ENCODE measurements at regions not wholly inside any gene's neighbourhood (a gene's known extent, or its start where the extent isn't known, plus 50 kb on each side); places are given as distances from the start of the nearest gene placed in this dataset.
"Not testable (repeated sequence)": the region's sequence is repeated elsewhere in the genome, so short reads cannot be mapped to it uniquely, and the experiment has no call there.

DNA sequence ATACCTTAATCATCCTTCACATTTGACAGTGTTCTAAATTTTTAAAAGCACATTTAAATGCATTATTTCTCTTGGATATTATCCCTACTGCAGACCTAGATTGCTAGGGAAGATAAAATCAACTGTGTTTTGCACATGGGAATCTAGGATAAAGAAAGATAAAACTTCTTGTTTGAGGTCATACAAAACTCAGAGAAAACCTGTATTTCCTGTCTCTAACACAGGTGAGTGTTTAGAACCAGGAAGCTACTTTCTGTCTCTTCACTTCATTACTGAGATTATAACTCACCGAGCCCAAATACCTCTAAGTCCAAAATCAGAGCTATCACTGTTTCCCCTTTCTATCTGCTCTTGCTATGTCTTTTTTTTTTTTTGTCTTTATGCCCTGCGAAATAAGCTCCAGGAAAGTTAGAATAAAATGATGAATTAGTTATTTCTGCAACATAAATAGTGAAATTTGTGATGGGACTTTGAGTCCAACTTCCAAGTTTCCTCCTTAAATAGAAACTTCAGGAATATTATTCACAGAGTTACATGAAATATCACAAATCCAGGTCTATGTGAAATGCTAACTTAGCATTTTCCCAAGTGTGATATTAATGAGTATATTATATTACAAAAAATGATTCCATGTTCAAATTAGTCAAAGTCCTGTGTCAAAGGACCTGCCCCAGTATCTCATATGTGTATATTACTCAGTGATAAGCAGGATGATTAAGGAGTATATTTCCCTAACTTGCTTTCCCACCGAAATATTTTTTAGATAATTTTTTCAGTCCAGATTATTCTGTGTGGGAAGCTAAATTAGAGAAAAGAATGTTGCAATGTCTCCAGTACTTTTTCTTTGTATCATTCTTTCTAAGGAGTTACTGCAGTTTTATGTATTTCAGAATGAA is 226.4 kb downstream of the PLA2G4A start:
- Histone ChIP-seq H3K9me3 (ENCODE audit: control insufficient read depth in 2 of 2, insufficient read depth in 1 of 2, low read depth in 1 of 2, low read length in 1 of 2) (no peaks in the 10 kb centered on the region), H3K4me1 (ENCODE audit: control insufficient read depth in 2 of 2, insufficient read depth in 2 of 2, low read length in 1 of 2) (no peaks in the 10 kb centered on the region), H3K4me3 (ENCODE audit: low read depth in 1 of 2, low read length in 2 of 2) (no peak overlapping the region), H3K27me3 (ENCODE audit: control insufficient read depth in 1 of 2, insufficient read depth in 2 of 2, low read length in 2 of 2) (no peaks in the 10 kb centered on the region), H3K27ac (ENCODE audit: low read depth in 2 of 2, low read length in 1 of 2) (no peak overlapping the region), H3K36me3 (ENCODE audit: control insufficient read depth in 2 of 2, insufficient read depth in 2 of 2, low read length in 1 of 2) (no peaks in the 10 kb centered on the region)
- WGBS, 2 donors, result 56 to 62% methylated on average over 3 of the region's 3 CpGs

GRCh38 chr1:187063271-187063670 is 234.5 kb downstream of the PLA2G4A start:
- Histone ChIP-seq H3K4me3 (ENCODE audit: low read depth in 1 of 2, low read length in 2 of 2) (no peak overlapping the region), H3K36me3 (ENCODE audit: control insufficient read depth in 2 of 2, insufficient read depth in 2 of 2, low read length in 1 of 2) (no peaks in the 10 kb centered on the region), H3K27me3 (ENCODE audit: control insufficient read depth in 1 of 2, insufficient read depth in 2 of 2, low read length in 2 of 2) (no peaks in the 10 kb centered on the region), H3K9me3 (ENCODE audit: control insufficient read depth in 2 of 2, insufficient read depth in 1 of 2, low read depth in 1 of 2, low read length in 1 of 2) (no peaks in the 10 kb centered on the region), H3K27ac (ENCODE audit: low read depth in 2 of 2, low read length in 1 of 2) (no peak overlapping the region), H3K4me1 (ENCODE audit: control insufficient read depth in 2 of 2, insufficient read depth in 2 of 2, low read length in 1 of 2) (no peaks in the 10 kb centered on the region)
- 72 to 76% methylated on average over 2 of the region's 2 CpGs for WGBS, 2 donors

- H3K9me3 ChIP-seq (ENCODE audit: control insufficient read depth in 2 of 2, insufficient read depth in 1 of 2, low read depth in 1 of 2, low read length in 1 of 2), result no peaks in the 10 kb centered on the region
- no peak overlapping the region for H3K27ac ChIP-seq (ENCODE audit: low read depth in 2 of 2, low read length in 1 of 2)
- no peaks in the 10 kb centered on the region for H3K36me3 ChIP-seq (ENCODE audit: control insufficient read depth in 2 of 2, insufficient read depth in 2 of 2, low read length in 1 of 2)
- WGBS, 2 donors, result 71 to 86% methylated on average over 1 of the region's 1 CpG
- H3K4me3 ChIP-seq (ENCODE audit: low read depth in 1 of 2, low read length in 2 of 2), result no peak overlapping the region
- H3K27me3 ChIP-seq (ENCODE audit: control insufficient read depth in 1 of 2, insufficient read depth in 2 of 2, low read length in 2 of 2), result no peaks in the 10 kb centered on the region
- H3K4me1 ChIP-seq (ENCODE audit: control insufficient read depth in 2 of 2, insufficient read depth in 2 of 2, low read length in 1 of 2), result no peaks in the 10 kb centered on the region
These were observed 238.4 kb downstream of the PLA2G4A start for GRCh38 chr1:187067160-187067559.

- H3K36me3 ChIP-seq (ENCODE audit: control insufficient read depth in 2 of 2, insufficient read depth in 2 of 2, low read length in 1 of 2), result no peaks in the 10 kb centered on the region
- no peaks in the 10 kb centered on the region for H3K4me1 ChIP-seq (ENCODE audit: control insufficient read depth in 2 of 2, insufficient read depth in 2 of 2, low read length in 1 of 2)
- no peak overlapping the region for H3K4me3 ChIP-seq (ENCODE audit: low read depth in 1 of 2, low read length in 2 of 2)
- no peaks in the 10 kb centered on the region for H3K27me3 ChIP-seq (ENCODE audit: control insufficient read depth in 1 of 2, insufficient read depth in 2 of 2, low read length in 2 of 2)
- no peaks in the 10 kb centered on the region for H3K9me3 ChIP-seq (ENCODE audit: control insufficient read depth in 2 of 2, insufficient read depth in 1 of 2, low read depth in 1 of 2, low read length in 1 of 2)
- H3K27ac ChIP-seq (ENCODE audit: low read depth in 2 of 2, low read length in 1 of 2), result no peak overlapping the region
- WGBS, 2 donors, result 53 to 54% methylated on average over 3 of the region's 3 CpGs
These were observed 241.3 kb downstream of the PLA2G4A start for GRCh38 chr1:187070076-187070475.

GRCh38 chr1:187072262-187073034 is 243.7 kb downstream of the PLA2G4A start:
- 88 to 91% methylated on average over 29 of the region's 29 CpGs for WGBS, 2 donors
- not testable (repeated sequence) for H3K4me3 ChIP-seq (ENCODE audit: low read depth in 1 of 2, low read length in 2 of 2); H3K4me1 ChIP-seq (ENCODE audit: control insufficient read depth in 2 of 2, insufficient read depth in 2 of 2, low read length in 1 of 2); H3K9me3 ChIP-seq (ENCODE audit: control insufficient read depth in 2 of 2, insufficient read depth in 1 of 2, low read depth in 1 of 2, low read length in 1 of 2); H3K36me3 ChIP-seq (ENCODE audit: control insufficient read depth in 2 of 2, insufficient read depth in 2 of 2, low read length in 1 of 2); H3K27ac ChIP-seq (ENCODE audit: low read depth in 2 of 2, low read length in 1 of 2); H3K27me3 ChIP-seq (ENCODE audit: control insufficient read depth in 1 of 2, insufficient read depth in 2 of 2, low read length in 2 of 2)

- not testable (repeated sequence) for H3K27me3 ChIP-seq (ENCODE audit: control insufficient read depth in 1 of 2, insufficient read depth in 2 of 2, low read length in 2 of 2); H3K9me3 ChIP-seq (ENCODE audit: control insufficient read depth in 2 of 2, insufficient read depth in 1 of 2, low read depth in 1 of 2, low read length in 1 of 2); H3K36me3 ChIP-seq (ENCODE audit: control insufficient read depth in 2 of 2, insufficient read depth in 2 of 2, low read length in 1 of 2); H3K27ac ChIP-seq (ENCODE audit: low read depth in 2 of 2, low read length in 1 of 2); H3K4me1 ChIP-seq (ENCODE audit: control insufficient read depth in 2 of 2, insufficient read depth in 2 of 2, low read length in 1 of 2); H3K4me3 ChIP-seq (ENCODE audit: low read depth in 1 of 2, low read length in 2 of 2)
- 90 to 94% methylated on average over 11 to 13 of the region's 13 CpGs for WGBS, 2 donors
These were observed 244.3 kb downstream of the PLA2G4A start for GRCh38 chr1:187073035-187073560.

GRCh38 chr1:187073634-187074245 is 245.0 kb downstream of the PLA2G4A start:
- H3K27ac ChIP-seq (ENCODE audit: low read depth in 2 of 2, low read length in 1 of 2); H3K4me1 ChIP-seq (ENCODE audit: control insufficient read depth in 2 of 2, insufficient read depth in 2 of 2, low read length in 1 of 2); H3K9me3 ChIP-seq (ENCODE audit: control insufficient read depth in 2 of 2, insufficient read depth in 1 of 2, low read depth in 1 of 2, low read length in 1 of 2); H3K36me3 ChIP-seq (ENCODE audit: control insufficient read depth in 2 of 2, insufficient read depth in 2 of 2, low read length in 1 of 2); H3K4me3 ChIP-seq (ENCODE audit: low read depth in 1 of 2, low read length in 2 of 2); H3K27me3 ChIP-seq (ENCODE audit: control insufficient read depth in 1 of 2, insufficient read depth in 2 of 2, low read length in 2 of 2): not testable (repeated sequence)
- 95 to 97% methylated on average over 33 to 35 of the region's 35 CpGs for WGBS, 2 donors

DNA sequence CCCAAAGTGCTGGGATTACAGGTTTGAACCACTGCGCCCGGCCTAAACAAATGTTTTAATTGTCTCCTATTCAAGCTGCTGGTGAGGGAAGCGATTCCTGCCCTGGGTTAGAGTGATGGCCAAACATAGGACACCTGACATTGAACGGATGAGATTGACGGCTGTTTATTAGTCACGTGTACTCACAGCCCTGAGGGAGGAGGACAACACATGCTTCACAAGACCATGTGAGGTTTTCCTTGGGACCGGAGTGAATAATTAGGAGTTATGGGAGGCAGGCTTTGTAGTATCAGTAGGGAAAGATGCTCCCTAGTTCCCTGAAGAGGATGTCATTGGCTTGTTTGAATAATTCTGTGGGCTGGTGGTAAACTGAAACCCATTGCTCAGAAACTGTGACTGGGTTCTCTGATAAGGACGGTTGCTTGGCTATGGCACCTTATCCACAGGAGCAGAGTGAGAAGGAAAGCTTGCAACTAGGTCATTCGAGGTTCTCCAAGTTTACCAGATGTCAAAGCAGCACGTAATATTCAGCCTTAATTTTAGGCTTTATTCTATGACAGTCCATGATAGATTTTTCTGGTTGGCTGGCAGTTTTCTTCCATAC is 245.8 kb downstream of the PLA2G4A start:
- no peak overlapping the region for H3K27ac ChIP-seq (ENCODE audit: low read depth in 2 of 2, low read length in 1 of 2)
- H3K36me3 ChIP-seq (ENCODE audit: control insufficient read depth in 2 of 2, insufficient read depth in 2 of 2, low read length in 1 of 2), result no peaks in the 10 kb centered on the region
- H3K4me3 ChIP-seq (ENCODE audit: low read depth in 1 of 2, low read length in 2 of 2), result no peak overlapping the region
- no peaks in the 10 kb centered on the region for H3K27me3 ChIP-seq (ENCODE audit: control insufficient read depth in 1 of 2, insufficient read depth in 2 of 2, low read length in 2 of 2)
- no peaks in the 10 kb centered on the region for H3K9me3 ChIP-seq (ENCODE audit: control insufficient read depth in 2 of 2, insufficient read depth in 1 of 2, low read depth in 1 of 2, low read length in 1 of 2)
- no peaks in the 10 kb centered on the region for H3K4me1 ChIP-seq (ENCODE audit: control insufficient read depth in 2 of 2, insufficient read depth in 2 of 2, low read length in 1 of 2)
- WGBS, 2 donors, result 91 to 92% methylated on average over 10 of the region's 10 CpGs

DNA sequence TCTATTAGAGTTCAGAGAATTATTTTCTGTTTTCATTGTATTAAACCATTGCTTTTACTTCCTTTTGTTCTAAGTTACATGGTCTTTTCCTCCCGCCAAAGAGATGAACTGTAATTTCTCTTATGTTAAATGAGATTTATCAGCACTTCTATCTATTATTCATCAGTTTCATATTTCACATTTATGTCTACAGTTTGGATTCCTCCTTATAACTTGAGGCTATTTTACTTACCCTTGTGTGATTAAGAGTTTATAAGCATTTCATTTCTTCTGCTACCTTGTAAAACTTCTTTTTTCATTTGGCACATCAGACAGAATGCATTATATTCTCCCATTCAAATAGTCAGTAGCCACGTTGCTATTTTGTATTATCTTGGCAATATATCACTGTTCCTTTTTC is 248.2 kb downstream of the PLA2G4A start:
- no peaks in the 10 kb centered on the region for H3K27me3 ChIP-seq (ENCODE audit: control insufficient read depth in 1 of 2, insufficient read depth in 2 of 2, low read length in 2 of 2)
- no peaks in the 10 kb centered on the region for H3K4me1 ChIP-seq (ENCODE audit: control insufficient read depth in 2 of 2, insufficient read depth in 2 of 2, low read length in 1 of 2)
- no peaks in the 10 kb centered on the region for H3K9me3 ChIP-seq (ENCODE audit: control insufficient read depth in 2 of 2, insufficient read depth in 1 of 2, low read depth in 1 of 2, low read length in 1 of 2)
- 59 to 67% methylated on average over 2 of the region's 2 CpGs for WGBS, 2 donors
- no peaks in the 10 kb centered on the region for H3K36me3 ChIP-seq (ENCODE audit: control insufficient read depth in 2 of 2, insufficient read depth in 2 of 2, low read length in 1 of 2)
- no peak overlapping the region for H3K27ac ChIP-seq (ENCODE audit: low read depth in 2 of 2, low read length in 1 of 2)
- H3K4me3 ChIP-seq (ENCODE audit: low read depth in 1 of 2, low read length in 2 of 2), result no peak overlapping the region
